ENCODE measurements at regions not wholly inside any gene's neighbourhood (a gene's known extent, or its start where the extent isn't known, plus 50 kb on each side); places are given as distances from the start of the nearest gene placed in this dataset.

GRCh38 chr5:64015824-64016223 lies 53.6 kb upstream of the HTR1A start:
- no peak overlapping the region for H3K4me3 ChIP-seq (ENCODE audit: low read depth, low read length)
- TF ChIP-seq CTCF (IDR thresholded peaks at IDR 0.05; ENCODE audit: low read depth, low read length) (no peak), POLR2A (IDR thresholded peaks at IDR 0.05; ENCODE audit: extremely low read depth, insufficient read length) (no peak), MAX (IDR thresholded peaks at IDR 0.05; ENCODE audit: low read depth, low read length) (no peak), MYC (IDR thresholded peaks at IDR 0.05; ENCODE audit: low read depth, low read length) (no peak)
- DNase-seq (ENCODE audit: low read depth): no peak
